ENCODE measurements at regions not wholly inside any gene's neighbourhood (a gene's known extent, or its start where the extent isn't known, plus 50 kb on each side); places are given as distances from the start of the nearest gene placed in this dataset.

GRCh38 chr13:104071806-104072205, 1005.6 kb upstream of the SLC10A2 start:
- TF ChIP-seq CTCF (IDR thresholded peaks at IDR 0.05; ENCODE audit: poor library complexity, severe bottlenecking), result no peak
- H3K27ac ChIP-seq (ENCODE audit: poor library complexity, severe bottlenecking), result no peak overlapping the region
- no peak for DNase-seq (ENCODE audit: low spot score)
- no peak for ATAC-seq (ENCODE audit: low read depth)
- H3K9me3 ChIP-seq (ENCODE audit: severe bottlenecking), result no peaks in the 10 kb centered on the region
- H3K27me3 ChIP-seq (ENCODE audit: insufficient read depth, poor library complexity, severe bottlenecking), result no peaks in the 10 kb centered on the region
- H3K36me3 ChIP-seq (ENCODE audit: low read depth), result no peaks in the 10 kb centered on the region
- H3K4me3 ChIP-seq (ENCODE audit: severe bottlenecking), result no peak overlapping the region
- no peaks in the 10 kb centered on the region for H3K4me1 ChIP-seq (ENCODE audit: insufficient read depth, poor library complexity, severe bottlenecking)

DNA sequence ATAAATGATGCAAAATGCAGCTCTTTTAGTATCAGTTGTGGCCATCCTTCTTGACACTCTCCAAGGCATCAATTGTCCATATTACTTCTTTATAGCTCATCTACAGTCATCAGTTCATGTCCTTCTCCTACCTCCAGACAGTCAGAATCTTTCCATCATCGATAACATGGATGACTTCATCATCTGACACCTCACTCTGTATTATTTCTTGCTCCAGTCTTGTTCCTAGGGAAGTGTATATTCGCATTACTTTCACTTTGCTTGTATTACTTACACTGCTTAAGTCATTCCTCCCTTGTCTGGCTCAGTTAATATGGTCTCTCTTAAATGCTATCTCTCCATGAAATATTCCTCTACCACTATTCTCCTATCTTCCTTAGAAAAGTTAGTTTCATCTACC, 999.1 kb upstream of the SLC10A2 start:
- no peaks in the 10 kb centered on the region for H3K4me1 ChIP-seq (ENCODE audit: insufficient read depth, poor library complexity, severe bottlenecking)
- no peaks in the 10 kb centered on the region for H3K27me3 ChIP-seq (ENCODE audit: insufficient read depth, poor library complexity, severe bottlenecking)
- DNase-seq (ENCODE audit: low spot score) (no peak), ATAC-seq (ENCODE audit: low read depth) (no peak)
- H3K27ac ChIP-seq (ENCODE audit: poor library complexity, severe bottlenecking), result no peak overlapping the region
- no peaks in the 10 kb centered on the region for H3K36me3 ChIP-seq (ENCODE audit: low read depth)
- TF ChIP-seq CTCF (IDR thresholded peaks at IDR 0.05; ENCODE audit: poor library complexity, severe bottlenecking), result no peak
- no peaks in the 10 kb centered on the region for H3K9me3 ChIP-seq (ENCODE audit: severe bottlenecking)
- no peak overlapping the region for H3K4me3 ChIP-seq (ENCODE audit: severe bottlenecking)

GRCh38 chr13:104057861-104058260, 991.6 kb upstream of the SLC10A2 start:
- no peak for DNase-seq (ENCODE audit: low spot score)
- Histone ChIP-seq H3K36me3 (ENCODE audit: low read depth) (no peaks in the 10 kb centered on the region), H3K4me1 (ENCODE audit: insufficient read depth, poor library complexity, severe bottlenecking) (no peaks in the 10 kb centered on the region), H3K27ac (ENCODE audit: poor library complexity, severe bottlenecking) (no peak overlapping the region), H3K4me3 (ENCODE audit: severe bottlenecking) (no peak overlapping the region), H3K9me3 (ENCODE audit: severe bottlenecking) (no peaks in the 10 kb centered on the region), H3K27me3 (ENCODE audit: insufficient read depth, poor library complexity, severe bottlenecking) (no peaks in the 10 kb centered on the region)
- no peak for ATAC-seq (ENCODE audit: low read depth)
- no peak for TF ChIP-seq CTCF (IDR thresholded peaks at IDR 0.05; ENCODE audit: poor library complexity, severe bottlenecking)

- no peaks in the 10 kb centered on the region for H3K9me3 ChIP-seq (ENCODE audit: severe bottlenecking)
- H3K36me3 ChIP-seq (ENCODE audit: low read depth), result no peaks in the 10 kb centered on the region
- no peaks in the 10 kb centered on the region for H3K27me3 ChIP-seq (ENCODE audit: insufficient read depth, poor library complexity, severe bottlenecking)
- DNase-seq (ENCODE audit: low spot score), result no peak
- no peak overlapping the region for H3K4me3 ChIP-seq (ENCODE audit: severe bottlenecking)
- TF ChIP-seq CTCF (IDR thresholded peaks at IDR 0.05; ENCODE audit: poor library complexity, severe bottlenecking), result no peak
- no peak overlapping the region for H3K27ac ChIP-seq (ENCODE audit: poor library complexity, severe bottlenecking)
- no peaks in the 10 kb centered on the region for H3K4me1 ChIP-seq (ENCODE audit: insufficient read depth, poor library complexity, severe bottlenecking)
- ATAC-seq (ENCODE audit: low read depth), result no peak
These were observed 979.7 kb upstream of the SLC10A2 start for GRCh38 chr13:104045907-104046306.

- ATAC-seq (ENCODE audit: low read depth) (no peak), DNase-seq (ENCODE audit: low spot score) (no peak)
- H3K36me3 ChIP-seq (ENCODE audit: low read depth), result no peaks in the 10 kb centered on the region
- no peak for TF ChIP-seq CTCF (IDR thresholded peaks at IDR 0.05; ENCODE audit: poor library complexity, severe bottlenecking)
- H3K9me3 ChIP-seq (ENCODE audit: severe bottlenecking), result no peaks in the 10 kb centered on the region
- no peak overlapping the region for H3K27ac ChIP-seq (ENCODE audit: poor library complexity, severe bottlenecking)
- no peaks in the 10 kb centered on the region for H3K4me1 ChIP-seq (ENCODE audit: insufficient read depth, poor library complexity, severe bottlenecking)
- H3K4me3 ChIP-seq (ENCODE audit: severe bottlenecking), result no peak overlapping the region
- no peaks in the 10 kb centered on the region for H3K27me3 ChIP-seq (ENCODE audit: insufficient read depth, poor library complexity, severe bottlenecking)
These were observed 977.0 kb upstream of the SLC10A2 start for GRCh38 chr13:104043184-104043583.

All from RWPE2 (cell line).